Upper lobe of left lung (tissue), 6 donors: ENCODE measurements at regions not wholly inside any gene's neighbourhood (a gene's known extent, or its start where the extent isn't known, plus 50 kb on each side); places are given as distances from the start of the nearest gene placed in this dataset.

Source experiments
- ATAC-seq, 2 donors: fragments of 200-7000 bp; cut with Tn5 transposase; one replicate each; pipeline ENCODE4 v1.9.1; 2022; ENCODE audit warnings: mild to moderate bottlenecking in 2 of 2, moderate library complexity in 2 of 2; ENCODE audit not compliant: low FRiP score in 2 of 2
- DNase-seq, 2 donors: peaks; one replicate each; pipeline ENCODE4 v3.0.0-alpha.2; 2019 to 2020
- H3K27ac ChIP-seq, 4 donors: fragments of 200-600 bp; sonication (generic); one replicate each; pipeline ENCODE4 v1.5.1; 2016 to 2019
- H3K27me3 ChIP-seq, 4 donors: fragments of 200-600 bp; sonication (generic); one replicate each; pipeline ENCODE4 v1.5.1; 2017 to 2019
- H3K36me3 ChIP-seq, 4 donors: fragments of 200-600 bp; sonication (generic); one replicate each; pipeline ENCODE4 v1.5.1; 2016 to 2019
- H3K4me1 ChIP-seq, 4 donors: fragments of 200-600 bp; sonication (generic); one replicate each; pipeline ENCODE4 v1.5.1; 2018 to 2019
- H3K4me3 ChIP-seq, 4 donors: fragments of 200-600 bp; sonication (generic); one replicate each; pipeline ENCODE4 v1.5.1; 2017 to 2019; ENCODE audit warnings: mild to moderate bottlenecking in 2 of 4, moderate library complexity in 1 of 4
- H3K9me3 ChIP-seq, 4 donors: fragments of 200-600 bp; sonication (generic); one replicate each; pipeline ENCODE4 v1.5.1; 2018 to 2019
- EP300 ChIP-seq, 4 donors: sonication (generic); formaldehyde crosslinking; IDR thresholded peaks; one replicate each; pipeline ENCODE4 v1.5.1; 2017; ENCODE audit warnings: antibody characterized with exemption in 4 of 4, control low read depth in 2 of 4
- POLR2A ChIP-seq, 4 donors: fragments of 450-650 bp; IDR thresholded peaks; one replicate each; pipeline ENCODE4 v1.5.1; 2016 to 2017; ENCODE audit warnings: antibody characterized with exemption in 4 of 4, mild to moderate bottlenecking in 2 of 4
- POLR2AphosphoS5 ChIP-seq, 2 donors: sonication (generic); formaldehyde crosslinking; IDR thresholded peaks; one replicate each; pipeline ENCODE4 v1.5.1; 2017; ENCODE audit warnings: antibody characterized with exemption in 2 of 2
- WGBS, 2 donors: methylation state at CpG; one replicate each; pipeline ENCODE4 v1.1.5; 2017 to 2018; 5-methylcytosine and 5-hydroxymethylcytosine counted together
- TF ChIP-seq, protein P1 (sequence below), 6 experiments: fragments of 450-650 bp in 4 of 6; fragments of 200-600 bp in 2 of 6; sonication (generic) in 2 of 6; IDR thresholded peaks; one replicate each; pipeline ENCODE4 v1.5.1; 2016 to 2019; ENCODE audit warnings: antibody characterized with exemption in 6 of 6
- donor health status: DM: no; HTN: no; CAD: no; lungs with moderate emphysema.
- donor health status: DM: no; HTN: yes; CAD: no; lungs with severe emphysema.

DNA sequence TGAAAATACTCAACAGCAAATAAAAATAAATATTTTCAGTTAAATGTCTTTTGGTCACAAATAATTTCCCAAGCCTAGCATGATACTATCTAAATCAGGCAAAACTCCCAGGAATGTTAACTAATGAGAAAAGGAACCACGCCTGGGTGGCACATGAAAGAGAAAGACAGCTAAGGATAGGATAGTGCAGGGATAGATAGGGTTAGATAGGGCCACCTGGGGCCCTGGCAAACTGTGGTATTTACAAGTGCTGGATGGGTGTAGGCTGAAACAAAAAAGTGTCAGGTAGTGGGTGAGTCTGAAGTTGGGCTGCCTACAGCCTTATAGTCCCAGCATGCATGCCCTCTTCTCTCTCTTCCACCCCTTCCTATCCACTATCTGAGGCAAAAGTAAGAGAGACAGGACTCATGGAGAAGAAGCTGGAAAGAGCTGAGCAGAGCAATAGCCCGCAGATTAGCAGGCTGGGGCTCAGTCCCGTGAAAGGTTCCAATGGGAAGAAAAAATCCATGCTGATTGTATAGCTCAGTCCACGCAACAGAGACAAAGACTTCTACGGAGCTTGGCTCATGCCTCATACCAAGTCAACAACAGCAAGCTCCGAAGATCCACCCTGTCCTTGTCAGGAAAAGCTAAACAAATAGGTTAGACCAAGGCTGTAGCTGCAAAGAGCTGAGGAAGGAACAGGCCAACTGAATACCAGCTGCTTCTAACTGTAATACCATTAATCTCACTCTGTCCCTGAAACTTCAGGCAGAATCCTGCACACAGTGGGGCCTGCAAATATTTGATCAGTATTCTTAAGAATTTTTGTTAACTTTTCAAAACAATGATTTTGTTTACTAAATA is 342.1 kb upstream of the ATP11B start:
- ATAC-seq (no peak), DNase-seq (no peak)
- H3K36me3 ChIP-seq: no peaks in the 10 kb centered on the region
- H3K27me3 ChIP-seq: no peaks in the 10 kb centered on the region
- WGBS, 2 donors: 72 to 75% methylated on average over 6 of the region's 6 CpGs
- H3K4me3 ChIP-seq: no peak overlapping the region
- no peak overlapping the region for H3K27ac ChIP-seq
- TF ChIP-seq EP300 (IDR thresholded peaks at IDR 0.05): no peak
- TF ChIP-seq, protein P1, sequence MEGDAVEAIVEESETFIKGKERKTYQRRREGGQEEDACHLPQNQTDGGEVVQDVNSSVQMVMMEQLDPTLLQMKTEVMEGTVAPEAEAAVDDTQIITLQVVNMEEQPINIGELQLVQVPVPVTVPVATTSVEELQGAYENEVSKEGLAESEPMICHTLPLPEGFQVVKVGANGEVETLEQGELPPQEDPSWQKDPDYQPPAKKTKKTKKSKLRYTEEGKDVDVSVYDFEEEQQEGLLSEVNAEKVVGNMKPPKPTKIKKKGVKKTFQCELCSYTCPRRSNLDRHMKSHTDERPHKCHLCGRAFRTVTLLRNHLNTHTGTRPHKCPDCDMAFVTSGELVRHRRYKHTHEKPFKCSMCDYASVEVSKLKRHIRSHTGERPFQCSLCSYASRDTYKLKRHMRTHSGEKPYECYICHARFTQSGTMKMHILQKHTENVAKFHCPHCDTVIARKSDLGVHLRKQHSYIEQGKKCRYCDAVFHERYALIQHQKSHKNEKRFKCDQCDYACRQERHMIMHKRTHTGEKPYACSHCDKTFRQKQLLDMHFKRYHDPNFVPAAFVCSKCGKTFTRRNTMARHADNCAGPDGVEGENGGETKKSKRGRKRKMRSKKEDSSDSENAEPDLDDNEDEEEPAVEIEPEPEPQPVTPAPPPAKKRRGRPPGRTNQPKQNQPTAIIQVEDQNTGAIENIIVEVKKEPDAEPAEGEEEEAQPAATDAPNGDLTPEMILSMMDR (IDR thresholded peaks at IDR 0.05): no peak
- TF ChIP-seq POLR2AphosphoS5 (IDR thresholded peaks at IDR 0.05): no peak
- no peak for TF ChIP-seq POLR2A (IDR thresholded peaks at IDR 0.05)
- no peaks in the 10 kb centered on the region for H3K4me1 ChIP-seq
- no peaks in the 10 kb centered on the region for H3K9me3 ChIP-seq

DNA sequence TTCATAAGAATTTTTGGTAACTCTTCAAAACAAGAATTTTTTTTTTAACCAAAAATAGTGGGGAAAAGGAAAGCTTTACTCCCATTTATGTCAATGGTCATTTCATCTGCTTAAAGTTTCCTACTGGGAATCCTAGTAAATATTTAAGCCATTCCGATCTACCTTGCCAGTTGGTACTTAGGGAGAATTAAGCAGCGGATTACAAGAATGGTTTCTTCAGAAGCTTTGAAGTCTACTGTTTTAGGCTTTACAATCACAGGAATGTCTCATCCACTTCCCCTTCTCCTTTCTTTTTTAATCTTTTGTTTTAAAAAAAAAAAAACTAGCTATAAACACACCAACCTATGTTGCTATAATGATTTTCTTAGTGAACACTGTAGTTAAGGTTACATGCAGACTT is 341.4 kb upstream of the ATP11B start:
- DNase-seq (no peak), ATAC-seq (no peak)
- Histone ChIP-seq H3K27ac (no peak overlapping the region), H3K4me1 (no peaks in the 10 kb centered on the region), H3K36me3 (no peaks in the 10 kb centered on the region), H3K4me3 (no peak overlapping the region), H3K9me3 (no peaks in the 10 kb centered on the region), H3K27me3 (no peaks in the 10 kb centered on the region)
- 69 to 76% methylated on average over 2 of the region's 2 CpGs for WGBS, 2 donors
- TF ChIP-seq EP300 (IDR thresholded peaks at IDR 0.05): no peak
- TF ChIP-seq POLR2AphosphoS5 (IDR thresholded peaks at IDR 0.05): no peak
- TF ChIP-seq POLR2A (IDR thresholded peaks at IDR 0.05): no peak
- TF ChIP-seq, protein P1 (IDR thresholded peaks at IDR 0.05): no peak

DNA sequence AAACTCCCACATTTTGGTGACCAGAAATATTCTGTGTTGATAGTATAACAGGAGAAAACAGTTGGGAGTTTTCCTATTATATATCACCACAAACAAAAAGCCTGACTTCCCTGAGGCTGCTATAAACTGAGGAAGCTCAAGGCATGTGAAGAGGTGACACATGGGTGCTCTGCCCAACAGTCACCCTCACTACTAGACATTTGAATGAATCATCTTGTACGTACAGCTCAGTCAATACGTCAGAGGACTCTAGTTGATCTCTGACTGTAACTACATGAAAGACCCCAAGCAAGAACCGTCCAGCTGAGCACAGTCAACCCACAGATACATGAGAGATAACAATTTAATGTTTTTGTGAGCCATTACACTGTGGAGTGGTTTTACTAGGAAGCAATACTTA is 338.3 kb upstream of the ATP11B start:
- Histone ChIP-seq H3K27ac (no peak overlapping the region), H3K27me3 (no peaks in the 10 kb centered on the region), H3K4me1 (no peaks in the 10 kb centered on the region), H3K9me3 (no peaks in the 10 kb centered on the region), H3K36me3 (no peaks in the 10 kb centered on the region), H3K4me3 (no peak overlapping the region)
- ATAC-seq (no peak), DNase-seq (no peak)
- TF ChIP-seq EP300 (IDR thresholded peaks at IDR 0.05): no peak
- no peak for TF ChIP-seq POLR2AphosphoS5 (IDR thresholded peaks at IDR 0.05)
- TF ChIP-seq, protein P1 (IDR thresholded peaks at IDR 0.05): no peak
- TF ChIP-seq POLR2A (IDR thresholded peaks at IDR 0.05): no peak
- WGBS, 2 donors: 79 to 91% methylated on average over 3 of the region's 3 CpGs

DNA sequence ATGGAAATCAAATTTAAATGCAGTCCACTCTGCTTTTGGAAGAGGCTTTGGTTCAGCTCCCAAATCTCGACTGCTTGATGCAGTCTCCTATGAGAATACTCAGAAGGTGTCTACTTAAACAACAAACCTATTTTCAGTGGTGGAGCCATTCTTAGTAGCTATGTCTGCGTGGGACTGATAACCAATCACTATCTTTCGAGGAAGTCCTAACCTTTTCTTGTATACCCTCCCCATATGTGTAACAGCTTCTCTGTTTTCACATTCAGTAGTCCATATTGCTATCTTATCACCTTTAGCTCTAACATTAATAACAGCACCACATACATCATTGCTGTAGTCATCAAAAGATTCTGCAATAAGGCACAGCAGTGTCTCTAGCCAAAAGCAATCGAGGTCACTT is 333.0 kb upstream of the ATP11B start:
- ATAC-seq (no peak), DNase-seq (no peak)
- WGBS, 2 donors: 59 to 71% methylated on average over 4 of the region's 4 CpGs
- no peak overlapping the region for H3K27ac ChIP-seq
- H3K4me3 ChIP-seq: no peak overlapping the region
- H3K4me1 ChIP-seq: no peaks in the 10 kb centered on the region
- H3K36me3 ChIP-seq: no peaks in the 10 kb centered on the region
- TF ChIP-seq, protein P1 (IDR thresholded peaks at IDR 0.05): no peak
- TF ChIP-seq EP300 (IDR thresholded peaks at IDR 0.05) (no peak), POLR2A (IDR thresholded peaks at IDR 0.05) (no peak), POLR2AphosphoS5 (IDR thresholded peaks at IDR 0.05) (no peak)
- peaks cover 0 to 4% (median 0%) of the 10 kb centered on the region in 4 donors for H3K9me3 ChIP-seq
- H3K27me3 ChIP-seq: no peaks in the 10 kb centered on the region

DNA sequence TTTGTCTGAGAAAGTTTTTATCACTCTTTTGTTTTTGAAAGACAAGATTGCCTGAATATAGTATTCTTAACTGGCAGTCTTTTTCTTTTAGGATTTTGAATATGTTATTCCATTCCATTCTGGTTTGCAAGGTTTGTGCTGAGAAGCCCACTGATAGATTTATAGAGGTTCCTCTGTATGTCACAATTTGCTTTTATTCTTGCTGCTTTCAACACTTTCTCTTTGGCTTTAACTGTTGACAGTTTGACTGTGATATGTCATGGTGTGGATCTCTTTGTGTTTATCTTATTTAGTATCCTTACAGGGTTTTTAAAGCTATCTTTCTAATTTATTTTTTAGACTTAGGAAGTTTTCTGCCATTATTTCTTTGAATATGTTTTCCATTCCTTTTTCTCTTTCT is 331.2 kb upstream of the ATP11B start:
- Histone ChIP-seq H3K36me3 (no peaks in the 10 kb centered on the region), H3K9me3 (peaks cover 0 to 4% (median 0%) of the 10 kb centered on the region in 4 donors), H3K4me3 (no peak overlapping the region), H3K4me1 (no peaks in the 10 kb centered on the region), H3K27ac (no peak overlapping the region), H3K27me3 (no peaks in the 10 kb centered on the region)
- DNase-seq: no peak
- TF ChIP-seq, protein P1 (IDR thresholded peaks at IDR 0.05): no peak
- TF ChIP-seq POLR2A (IDR thresholded peaks at IDR 0.05): no peak
- ATAC-seq: no peak
